Activated T-cell treated with anti-CD3 and anti-CD28 coated beads, Interleukin-2, amount 50 U/mL, for 24 hours (primary cell): ENCODE measurements at regions not wholly inside any gene's neighbourhood (a gene's known extent, or its start where the extent isn't known, plus 50 kb on each side); places are given as distances from the start of the nearest gene placed in this dataset.

Source experiments
- DNase-seq: peaks from one replicate; pipeline ENCODE4 v3.0.0-alpha.2; 2020
- H3K27ac Mint-ChIP-seq: 2 replicates; pipeline ENCODE4 v1.8.0; 2020; ENCODE audit warnings: mild to moderate bottlenecking, mixed read lengths
- H3K27me3 Mint-ChIP-seq: 2 replicates; pipeline ENCODE4 v1.8.0; 2020; ENCODE audit warnings: mixed read lengths
- H3K36me3 Mint-ChIP-seq: 2 replicates; pipeline ENCODE4 v1.8.0; 2020; ENCODE audit warnings: low read depth, mixed read lengths
- H3K4me1 Mint-ChIP-seq: 2 replicates; pipeline ENCODE4 v1.8.0; 2020; ENCODE audit warnings: low read depth, mixed read lengths
- H3K4me3 Mint-ChIP-seq: 2 replicates; pipeline ENCODE4 v1.8.0; 2020; ENCODE audit warnings: mild to moderate bottlenecking, moderate library complexity, mixed read lengths
- H3K9me3 Mint-ChIP-seq: 2 replicates; pipeline ENCODE4 v1.8.0; 2020; ENCODE audit warnings: mixed read lengths

DNA sequence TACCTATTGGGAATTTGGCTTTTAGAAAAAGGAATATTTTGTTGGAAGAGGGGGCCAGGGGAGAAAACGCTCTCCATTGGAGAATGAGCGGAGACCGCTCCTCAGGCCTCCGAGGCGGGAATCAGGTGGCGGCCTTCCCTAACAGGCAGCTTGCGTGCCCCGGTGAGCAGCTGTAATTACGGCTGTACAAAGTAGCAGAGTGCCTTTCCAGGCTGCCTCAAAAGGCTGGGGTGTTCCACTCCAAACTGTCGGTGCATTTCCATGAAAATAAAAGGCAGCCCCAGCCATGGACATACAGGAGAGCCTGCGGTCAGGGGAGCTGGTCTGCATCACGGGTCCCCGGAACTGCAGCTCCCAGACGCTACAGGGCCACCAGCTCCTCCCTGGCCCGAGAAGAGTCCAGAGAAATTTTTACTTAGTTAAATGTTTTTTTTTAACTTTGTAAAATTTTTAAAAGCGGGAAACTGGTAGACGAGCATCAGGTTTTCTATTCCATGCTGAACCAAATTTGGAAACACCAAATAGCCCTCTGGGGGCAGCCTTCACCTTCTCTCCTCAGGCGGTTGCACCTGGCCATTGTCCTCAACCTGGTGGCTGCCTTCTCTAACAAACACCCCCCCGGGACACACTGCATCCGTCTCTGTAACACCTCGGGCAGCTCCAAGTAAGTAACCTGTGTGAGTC lies 209.3 kb upstream of the SALL3 start:
- DNase-seq = no peak
- Mint-ChIP-seq H3K4me3 (no peak overlapping the region), H3K36me3 (no peaks in the 10 kb centered on the region), H3K27ac (no peak overlapping the region), H3K9me3 (no peaks in the 10 kb centered on the region), H3K27me3 (no peaks in the 10 kb centered on the region), H3K4me1 (no peaks in the 10 kb centered on the region)

DNA sequence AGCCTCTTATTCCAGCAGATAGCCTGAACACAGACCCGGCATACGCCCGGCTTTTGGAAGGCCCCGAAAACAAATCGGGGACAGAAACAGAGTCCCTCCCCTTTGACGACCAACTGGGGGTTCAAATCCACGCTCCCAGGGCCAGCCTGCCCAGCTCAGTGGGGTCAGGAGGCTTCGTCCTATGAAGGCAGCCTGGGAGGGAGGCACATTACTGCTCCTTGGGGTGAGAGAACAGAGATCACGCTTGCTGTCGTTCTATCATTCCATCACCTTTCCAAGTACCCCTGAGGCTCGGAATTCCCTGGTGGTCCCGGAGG lies 208.8 kb upstream of the SALL3 start:
- Mint-ChIP-seq H3K4me1 (no peaks in the 10 kb centered on the region), H3K9me3 (no peaks in the 10 kb centered on the region), H3K36me3 (no peaks in the 10 kb centered on the region), H3K27ac (no peak overlapping the region), H3K4me3 (no peak overlapping the region), H3K27me3 (no peaks in the 10 kb centered on the region)
- DNase-seq = no peak

DNA sequence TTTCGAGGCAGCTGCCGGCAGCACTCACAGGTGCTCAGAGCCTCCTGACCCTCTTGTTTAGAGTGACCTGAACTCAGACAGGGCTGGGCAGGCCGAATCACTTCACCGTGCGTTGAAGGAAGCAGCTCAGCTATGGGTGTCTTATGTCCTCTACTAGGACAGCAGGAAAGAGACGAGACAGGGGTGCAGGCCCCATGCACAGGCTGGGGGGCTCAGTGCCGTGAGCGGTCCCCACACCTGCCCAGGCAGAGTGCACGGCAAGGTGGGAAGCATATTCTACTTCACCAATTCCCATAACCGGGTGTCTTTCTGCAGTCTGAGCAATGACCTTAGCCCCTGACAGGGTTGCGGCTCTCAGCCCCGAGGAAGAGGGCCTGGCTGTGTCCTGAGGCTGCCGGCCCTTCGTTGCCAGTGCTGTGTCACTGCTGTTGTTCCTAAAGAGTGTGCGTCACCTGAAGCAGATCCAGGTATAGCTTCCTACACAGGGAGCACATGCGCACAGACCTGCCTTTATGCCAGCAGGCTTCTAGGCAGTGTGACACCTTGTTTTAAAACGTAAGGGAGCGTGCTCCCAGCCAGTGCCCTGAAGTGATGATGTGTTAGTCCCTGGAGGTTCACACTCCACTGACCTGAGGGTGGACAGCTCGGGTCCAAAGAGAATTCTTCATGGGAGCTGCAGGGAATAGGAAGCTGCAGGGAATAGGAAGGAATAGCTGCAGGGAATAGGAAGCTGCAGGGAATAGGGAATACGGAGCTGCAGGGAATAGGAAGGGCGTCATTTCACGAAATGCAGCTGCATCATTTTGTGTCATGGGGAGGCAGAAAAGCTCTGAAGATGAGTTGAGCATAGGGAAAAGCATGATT lies 207.9 kb upstream of the SALL3 start:
- Mint-ChIP-seq H3K4me3 (no peak overlapping the region), H3K36me3 (no peaks in the 10 kb centered on the region)
- DNase-seq = no peak

DNA sequence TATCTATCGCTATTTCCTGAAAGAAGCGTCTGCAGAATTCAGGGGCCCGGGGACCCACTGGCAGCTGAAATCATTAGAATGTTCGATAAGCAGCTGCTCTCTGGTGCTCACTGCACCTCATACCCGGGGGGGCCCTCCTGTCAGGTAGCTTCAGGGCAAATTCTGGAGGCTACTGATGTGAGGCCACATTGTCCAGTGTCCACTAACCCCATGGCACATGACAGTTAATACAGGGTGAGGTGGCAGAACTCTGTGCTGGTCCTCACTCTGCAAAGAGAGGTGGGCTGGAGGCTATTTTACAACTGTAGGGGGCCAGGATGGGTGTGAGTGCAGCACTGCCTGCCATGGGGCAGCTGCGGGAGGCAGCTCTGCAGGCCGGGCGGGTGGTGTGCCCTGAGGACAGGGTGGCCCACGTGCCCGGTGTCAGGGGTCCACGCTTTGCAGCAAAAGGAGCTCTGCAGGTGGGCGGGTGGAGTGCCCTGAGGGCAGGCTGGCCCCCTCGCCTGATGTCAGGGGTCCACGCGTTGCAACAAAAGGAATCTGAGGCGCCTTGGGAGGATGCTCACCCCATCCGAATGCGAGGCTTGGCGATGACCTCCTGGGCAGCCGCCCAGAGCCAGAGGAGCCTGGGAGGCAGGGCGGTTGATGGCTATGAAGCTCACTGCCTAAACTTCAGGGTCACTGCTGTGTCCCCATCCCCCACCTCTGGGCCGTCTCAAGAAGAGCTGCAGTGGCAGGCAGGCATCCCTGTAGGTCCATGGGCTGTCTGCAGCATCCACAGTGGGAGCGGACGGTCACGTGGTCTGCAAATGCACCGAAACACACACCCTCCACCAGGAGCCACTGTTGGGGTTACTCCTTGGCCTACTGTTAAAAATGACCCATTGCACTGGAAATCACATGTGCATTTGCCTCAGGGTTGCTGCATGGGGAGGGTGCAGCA lies 207.0 kb upstream of the SALL3 start:
- Mint-ChIP-seq H3K9me3 (no peaks in the 10 kb centered on the region), H3K36me3 (no peaks in the 10 kb centered on the region), H3K27ac (no peak overlapping the region), H3K4me1 (no peaks in the 10 kb centered on the region), H3K4me3 (no peak overlapping the region), H3K27me3 (no peaks in the 10 kb centered on the region)
- no peak for DNase-seq

More for the DNA sequence above, 207.9 kb upstream of the SALL3 start:
- Mint-ChIP-seq H3K4me1 (no peaks in the 10 kb centered on the region), H3K9me3 (no peaks in the 10 kb centered on the region), H3K27ac (no peak overlapping the region), H3K27me3 (no peaks in the 10 kb centered on the region)

DNA sequence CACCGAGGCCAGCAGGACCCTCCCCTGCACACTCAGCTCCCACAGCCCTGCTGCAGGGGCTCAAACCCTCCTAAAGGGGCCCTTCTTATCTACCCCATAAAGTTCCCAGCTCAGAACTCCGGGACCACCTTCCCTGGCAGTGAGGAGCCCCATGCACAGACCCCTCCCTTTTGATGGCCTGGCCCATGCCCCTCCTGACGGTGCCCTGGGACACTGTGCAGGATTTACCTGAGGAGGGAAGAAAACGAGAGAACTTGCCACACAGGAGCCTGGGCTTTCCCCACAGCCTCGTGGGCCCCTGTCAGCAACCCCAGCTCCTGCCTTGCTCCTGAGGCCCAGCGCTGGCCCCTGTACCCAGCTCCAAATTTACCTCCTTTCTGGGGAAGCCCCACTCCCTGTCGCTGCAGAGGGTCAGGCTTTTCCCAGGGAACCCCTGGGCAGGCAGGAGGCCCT lies 206.3 kb upstream of the SALL3 start:
- no peak for DNase-seq
- no peak overlapping the region for H3K4me3 Mint-ChIP-seq
- H3K27ac Mint-ChIP-seq = no peak overlapping the region

DNA sequence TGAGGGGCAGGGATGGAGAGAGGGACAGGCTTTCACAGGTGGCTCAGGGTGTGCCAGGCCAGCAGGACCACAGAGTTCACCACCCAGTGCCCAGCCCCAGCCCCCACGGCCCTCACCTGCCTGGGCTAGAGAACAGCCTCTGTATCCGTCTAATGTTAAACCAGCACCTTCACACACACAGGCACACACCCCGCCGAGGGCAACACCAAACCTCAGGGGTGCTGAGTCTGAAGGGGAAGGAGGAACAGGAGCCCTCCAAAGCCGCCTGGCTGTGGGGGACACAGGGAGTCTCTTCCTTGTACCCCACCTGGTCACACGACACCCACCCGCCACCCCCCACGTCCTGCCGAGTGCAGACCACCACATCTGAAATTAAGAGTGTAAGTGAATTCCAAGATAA lies 205.8 kb upstream of the SALL3 start:
- Mint-ChIP-seq H3K4me1 (no peaks in the 10 kb centered on the region), H3K27me3 (no peaks in the 10 kb centered on the region), H3K27ac (no peak overlapping the region), H3K4me3 (no peak overlapping the region), H3K9me3 (no peaks in the 10 kb centered on the region), H3K36me3 (no peaks in the 10 kb centered on the region)
- DNase-seq = no peak

More for the DNA sequence above, 206.3 kb upstream of the SALL3 start:
- H3K27me3 Mint-ChIP-seq = no peaks in the 10 kb centered on the region
- H3K4me1 Mint-ChIP-seq = no peaks in the 10 kb centered on the region
- H3K36me3 Mint-ChIP-seq = no peaks in the 10 kb centered on the region
- no peaks in the 10 kb centered on the region for H3K9me3 Mint-ChIP-seq

DNA sequence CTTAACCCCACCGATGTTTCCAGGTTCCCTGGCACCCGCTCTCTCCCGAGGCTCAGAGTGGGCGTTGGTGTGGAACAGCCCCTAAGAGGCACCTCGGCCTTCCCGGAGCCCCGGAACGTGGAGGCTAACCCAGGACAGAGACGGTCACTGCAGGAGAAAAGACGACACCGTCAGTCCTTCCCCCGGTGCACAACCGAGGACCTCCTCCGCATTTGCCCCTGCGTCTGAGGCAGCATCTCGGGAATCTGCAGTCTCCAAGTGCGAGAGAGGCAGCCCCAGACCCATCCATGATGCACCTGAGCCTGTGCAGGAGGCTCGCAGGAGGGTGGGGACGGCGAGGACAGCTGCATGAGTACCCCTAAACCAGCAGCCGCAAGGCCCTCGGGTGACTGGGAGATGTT lies 204.9 kb upstream of the SALL3 start:
- Mint-ChIP-seq H3K36me3 (no peaks in the 10 kb centered on the region), H3K27me3 (no peaks in the 10 kb centered on the region), H3K27ac (no peak overlapping the region), H3K4me1 (no peaks in the 10 kb centered on the region), H3K9me3 (no peaks in the 10 kb centered on the region), H3K4me3 (no peak overlapping the region)
- DNase-seq = no peak

DNA sequence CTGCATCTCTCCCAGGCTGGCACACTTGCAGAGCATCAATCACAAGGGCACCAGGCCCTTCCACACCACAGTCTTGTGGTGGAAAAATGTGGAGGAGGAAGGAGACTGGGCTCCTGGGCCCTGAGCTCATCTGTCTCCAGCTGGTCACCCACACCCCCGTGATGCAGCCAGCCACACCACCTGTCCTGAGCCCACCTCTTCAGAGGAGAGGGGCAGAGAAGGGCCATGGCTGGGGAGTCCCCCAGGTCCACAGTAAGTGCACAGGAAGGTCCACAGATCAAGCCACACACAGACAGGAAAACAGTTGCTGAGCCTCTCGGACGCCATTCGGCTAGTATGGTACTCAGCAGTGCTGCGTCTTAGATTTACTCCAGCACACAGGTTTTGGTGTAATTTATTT lies 203.5 kb upstream of the SALL3 start:
- DNase-seq = no peak
- no peaks in the 10 kb centered on the region for H3K4me1 Mint-ChIP-seq
- no peaks in the 10 kb centered on the region for H3K27me3 Mint-ChIP-seq

DNA sequence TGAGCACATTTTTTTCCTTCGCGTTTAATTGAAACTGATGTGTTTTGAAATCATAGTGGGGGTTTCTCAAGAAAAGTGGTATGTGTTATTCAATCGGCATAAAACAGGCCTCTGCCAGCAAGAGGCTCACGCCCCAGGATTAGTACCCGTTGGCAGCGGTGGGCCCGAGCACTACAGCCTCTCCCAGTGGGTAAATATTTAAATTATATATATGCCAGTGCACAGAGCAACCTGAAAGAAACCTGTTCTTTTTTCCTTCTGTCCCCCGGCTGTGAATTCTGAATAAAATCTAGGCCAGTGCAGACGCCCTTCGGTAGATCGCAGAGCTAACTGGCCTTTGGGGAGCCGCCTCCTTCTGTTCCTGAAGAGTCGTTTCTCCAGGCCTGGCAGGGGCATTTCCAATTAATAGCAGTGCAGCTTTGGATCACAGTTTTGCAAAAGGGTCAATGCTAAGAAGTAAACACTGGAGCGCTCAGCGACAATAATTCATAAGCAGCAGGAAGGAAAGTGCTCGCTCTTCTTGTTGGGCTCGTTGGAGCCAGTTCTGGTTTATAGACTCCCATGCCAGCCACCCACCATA lies 202.8 kb upstream of the SALL3 start:
- H3K27me3 Mint-ChIP-seq = no peaks in the 10 kb centered on the region
- H3K27ac Mint-ChIP-seq = no peak overlapping the region
- no peaks in the 10 kb centered on the region for H3K9me3 Mint-ChIP-seq
- no peak overlapping the region for H3K4me3 Mint-ChIP-seq
- no peaks in the 10 kb centered on the region for H3K36me3 Mint-ChIP-seq
- H3K4me1 Mint-ChIP-seq = no peaks in the 10 kb centered on the region
- DNase-seq = no peak

More for the DNA sequence above, 203.5 kb upstream of the SALL3 start:
- Mint-ChIP-seq H3K4me3 (no peak overlapping the region), H3K9me3 (no peaks in the 10 kb centered on the region), H3K36me3 (no peaks in the 10 kb centered on the region), H3K27ac (no peak overlapping the region)

DNA sequence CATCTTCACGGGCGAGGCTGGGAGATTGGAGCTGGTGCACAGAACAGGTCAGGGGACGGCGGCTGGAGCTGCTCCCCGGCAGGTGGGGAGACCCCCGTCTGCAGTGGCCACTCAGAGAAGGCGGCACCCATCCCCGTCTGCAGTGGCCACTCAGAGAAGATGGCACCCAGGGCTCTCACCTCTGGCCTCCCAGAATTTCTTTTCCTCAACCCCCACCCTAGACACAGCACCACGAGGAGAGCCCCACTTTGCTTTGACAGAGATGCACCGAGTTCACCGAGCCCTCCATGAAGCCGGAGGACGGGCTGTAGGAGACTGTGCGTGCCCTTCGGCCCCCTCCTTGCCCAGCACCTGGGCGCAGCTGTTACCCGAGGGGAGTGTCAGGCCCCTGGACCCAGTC lies 201.6 kb upstream of the SALL3 start:
- no peak overlapping the region for H3K4me3 Mint-ChIP-seq
- no peaks in the 10 kb centered on the region for H3K9me3 Mint-ChIP-seq
- no peak for DNase-seq
- no peak overlapping the region for H3K27ac Mint-ChIP-seq
- no peaks in the 10 kb centered on the region for H3K36me3 Mint-ChIP-seq
- H3K27me3 Mint-ChIP-seq = no peaks in the 10 kb centered on the region
- no peaks in the 10 kb centered on the region for H3K4me1 Mint-ChIP-seq

DNA sequence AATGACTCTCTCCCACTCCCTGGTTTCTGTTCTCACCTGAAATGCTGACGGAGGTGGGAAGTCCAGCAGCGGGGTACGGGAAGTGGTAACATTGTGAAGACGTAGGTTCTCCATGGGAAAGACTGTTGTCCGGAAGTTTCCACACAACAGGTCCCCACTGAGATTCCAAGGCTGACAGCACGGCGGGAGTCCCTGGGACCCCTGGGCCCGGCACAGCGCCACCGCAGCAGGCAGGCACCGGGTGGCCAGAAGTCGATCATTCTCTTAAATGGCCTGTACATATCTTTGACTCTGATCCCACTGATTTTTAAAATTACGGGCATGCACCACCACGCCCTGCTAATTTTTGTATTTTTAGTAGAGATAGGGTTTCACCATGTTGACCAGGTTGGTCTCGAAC lies 201.0 kb upstream of the SALL3 start:
- H3K27ac Mint-ChIP-seq = no peak overlapping the region
- no peak overlapping the region for H3K4me3 Mint-ChIP-seq

DNA sequence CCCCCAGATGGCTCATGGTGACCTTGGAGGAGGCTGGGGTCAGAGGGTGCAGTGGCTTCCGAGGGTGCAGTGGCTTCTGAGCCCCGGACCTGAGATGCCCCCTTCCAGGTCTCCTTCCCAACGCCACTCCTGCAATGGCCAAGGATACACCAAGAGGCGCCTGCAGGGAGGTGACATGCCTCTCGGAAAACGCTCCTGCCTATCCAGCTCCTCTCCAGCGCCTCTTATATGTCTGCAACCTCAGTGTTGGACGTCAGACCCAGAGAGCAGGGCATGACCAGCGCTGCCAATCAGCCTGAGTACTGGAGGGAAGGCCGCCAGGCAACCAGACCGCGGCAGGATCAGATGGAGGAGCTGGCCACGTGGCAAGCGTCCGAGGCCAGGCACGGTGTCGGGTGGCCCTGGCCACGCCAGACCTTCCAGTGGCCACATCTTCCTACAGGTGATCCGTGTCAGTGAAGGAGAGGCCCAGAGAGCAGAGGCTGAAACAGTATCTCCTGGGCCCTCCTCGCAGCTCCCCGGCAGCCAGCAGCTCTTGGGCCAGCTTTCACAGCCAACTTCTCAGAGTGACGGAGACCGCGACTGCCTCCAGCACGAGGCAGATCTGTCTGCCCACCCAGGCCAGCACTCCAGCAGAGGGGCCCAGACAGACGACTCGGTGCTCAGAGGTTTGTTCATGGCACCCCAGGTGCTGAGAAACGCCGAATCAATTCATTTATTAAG lies 199.5 kb upstream of the SALL3 start:
- H3K36me3 Mint-ChIP-seq = no peaks in the 10 kb centered on the region
- no peak for DNase-seq
- H3K9me3 Mint-ChIP-seq = no peaks in the 10 kb centered on the region
- no peaks in the 10 kb centered on the region for H3K27me3 Mint-ChIP-seq
- H3K27ac Mint-ChIP-seq = no peak overlapping the region
- H3K4me3 Mint-ChIP-seq = no peak overlapping the region
- H3K4me1 Mint-ChIP-seq = no peaks in the 10 kb centered on the region

More for the DNA sequence above, 201.0 kb upstream of the SALL3 start:
- DNase-seq = no peak
- no peaks in the 10 kb centered on the region for H3K27me3 Mint-ChIP-seq
- no peaks in the 10 kb centered on the region for H3K36me3 Mint-ChIP-seq
- H3K9me3 Mint-ChIP-seq = no peaks in the 10 kb centered on the region
- H3K4me1 Mint-ChIP-seq = no peaks in the 10 kb centered on the region

DNA sequence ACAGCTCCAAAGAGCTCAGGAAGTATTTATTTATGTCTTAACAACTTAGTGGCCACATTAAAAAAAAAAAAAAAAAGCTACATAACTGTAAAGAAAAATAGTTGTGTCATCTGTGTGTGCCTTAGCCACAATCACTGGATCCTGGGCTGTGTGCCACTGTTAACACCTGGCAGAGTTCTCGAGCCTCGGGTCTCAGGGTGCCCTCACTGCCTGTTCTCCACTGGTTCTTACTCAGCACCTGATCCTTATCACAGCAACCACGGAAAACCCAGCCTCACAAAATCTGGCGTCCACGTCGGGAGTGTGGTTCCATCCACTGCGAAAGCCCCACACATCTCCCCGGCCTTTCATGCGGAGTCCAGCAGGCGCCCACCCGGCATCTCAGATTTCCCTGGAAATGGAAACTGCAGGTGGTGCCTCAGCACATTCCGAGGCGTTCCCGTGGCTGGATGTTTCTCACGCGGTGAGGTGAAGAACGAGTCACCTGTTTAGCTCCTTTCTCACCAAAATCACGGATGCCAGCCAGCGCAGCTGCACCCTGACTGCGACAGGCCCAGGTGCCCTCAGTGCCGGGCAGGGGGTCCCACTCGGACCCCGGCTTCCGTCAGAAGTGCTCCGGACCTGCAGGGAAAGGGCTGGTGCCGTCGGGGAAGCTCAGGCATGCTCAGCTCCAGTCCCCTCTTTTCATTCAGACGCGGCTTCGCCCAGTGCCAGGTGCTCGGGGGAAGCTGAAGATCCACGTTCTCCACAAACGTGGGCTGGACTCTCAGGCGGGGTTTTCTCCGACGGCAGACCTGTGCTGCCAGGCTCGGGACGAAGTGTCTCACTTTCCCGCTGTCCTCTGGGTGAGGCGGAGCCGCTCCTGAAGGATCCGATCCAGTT lies 198.7 kb upstream of the SALL3 start:
- H3K4me1 Mint-ChIP-seq = no peaks in the 10 kb centered on the region
- no peaks in the 10 kb centered on the region for H3K36me3 Mint-ChIP-seq
- H3K27ac Mint-ChIP-seq = no peak overlapping the region
- no peaks in the 10 kb centered on the region for H3K9me3 Mint-ChIP-seq
- H3K4me3 Mint-ChIP-seq = no peak overlapping the region
- DNase-seq = no peak
- H3K27me3 Mint-ChIP-seq = no peaks in the 10 kb centered on the region
